ENCODE measurements at regions not wholly inside any gene's neighbourhood (a gene's known extent, or its start where the extent isn't known, plus 50 kb on each side); places are given as distances from the start of the nearest gene placed in this dataset.
A peak's percentile ranks its signal among the peaks of the same experiment; 100 is the strongest.
"Not testable (repeated sequence)": the region's sequence is repeated elsewhere in the genome, so short reads cannot be mapped to it uniquely, and the experiment has no call there.

GRCh38 chr7:83882551-83882950 lies 233.6 kb upstream of the SEMA3E start:
- no peak for DNase-seq

DNA sequence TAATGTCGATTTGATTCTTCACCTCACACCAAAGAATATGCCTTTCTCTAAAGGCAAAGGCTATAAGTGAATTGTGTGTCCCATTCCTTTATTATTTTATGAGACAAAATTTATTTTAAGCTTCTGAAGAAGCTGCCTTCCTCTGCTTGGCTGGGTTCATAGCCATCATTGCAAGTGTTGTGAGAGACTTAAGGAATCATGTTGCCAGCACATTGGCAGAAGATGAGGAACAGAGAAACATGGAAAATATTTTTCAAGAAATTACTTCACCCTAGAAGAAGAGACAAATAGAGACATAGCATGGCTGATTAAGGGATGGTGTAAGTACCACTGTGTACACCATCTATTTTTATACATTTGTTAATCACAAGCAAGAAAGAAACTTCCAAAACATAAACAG lies 230.1 kb upstream of the SEMA3E start:
- DNase-seq: no peak

DNA sequence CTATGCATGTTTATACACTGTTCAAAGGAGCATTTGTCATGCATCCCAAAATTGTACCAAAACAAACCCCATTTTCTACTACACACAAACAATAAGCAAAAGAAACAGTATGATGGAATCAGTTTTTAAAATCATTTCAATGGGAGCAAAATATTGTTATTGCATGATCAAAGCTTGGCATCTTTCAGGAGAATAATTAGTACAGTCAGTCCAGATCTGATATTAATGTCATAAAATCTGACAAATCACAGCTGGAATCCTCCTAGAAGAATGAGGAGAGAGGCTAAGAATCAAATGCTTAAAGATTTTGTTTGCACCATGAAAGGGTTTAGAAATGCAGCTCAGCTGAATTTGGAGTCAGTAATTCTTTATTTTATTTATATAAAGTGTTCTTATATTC lies 229.7 kb upstream of the SEMA3E start:
- DNase-seq: no peak

DNA sequence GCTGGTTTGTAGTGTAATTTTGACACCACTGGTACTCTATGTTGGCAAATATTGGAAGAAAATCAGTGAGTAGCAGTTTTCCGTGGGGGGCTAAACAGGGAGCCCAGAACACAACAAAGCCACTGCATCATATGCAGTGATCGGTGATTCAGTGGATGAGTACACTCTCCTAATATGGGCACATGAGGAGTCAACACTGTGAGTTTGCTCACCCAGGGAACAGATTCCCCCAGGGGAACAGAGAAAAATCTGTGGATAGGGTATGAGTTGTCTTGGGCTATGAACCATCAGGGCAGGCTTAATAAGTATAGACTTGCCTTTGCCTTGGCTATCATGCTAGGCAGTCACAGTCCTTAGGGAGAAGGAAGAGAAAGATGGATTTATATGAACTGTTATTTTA lies 227.7 kb upstream of the SEMA3E start:
- peak; percentile 6 for DNase-seq

GRCh38 chr7:83873459-83873858 lies 224.5 kb upstream of the SEMA3E start:
- no peak for DNase-seq

DNA sequence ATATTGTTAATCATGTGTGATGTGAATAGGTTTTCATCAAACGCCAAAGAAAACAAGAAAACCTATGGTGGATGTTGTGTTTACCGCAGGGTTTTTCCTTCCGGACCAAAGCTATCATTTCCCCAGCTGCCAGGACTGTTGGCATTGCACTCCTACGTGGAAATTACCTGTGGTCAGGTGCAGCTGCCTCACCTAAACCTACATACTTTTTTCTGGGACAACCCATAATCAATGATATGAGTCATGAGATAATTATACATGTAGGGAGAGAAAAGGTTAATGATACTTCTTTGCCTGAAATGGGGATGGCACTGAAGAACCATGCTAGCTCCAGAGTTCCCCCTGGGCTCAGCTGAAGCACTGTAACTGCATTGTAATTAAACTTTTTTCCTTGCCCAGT lies 223.6 kb upstream of the SEMA3E start:
- DNase-seq: no peak

DNA sequence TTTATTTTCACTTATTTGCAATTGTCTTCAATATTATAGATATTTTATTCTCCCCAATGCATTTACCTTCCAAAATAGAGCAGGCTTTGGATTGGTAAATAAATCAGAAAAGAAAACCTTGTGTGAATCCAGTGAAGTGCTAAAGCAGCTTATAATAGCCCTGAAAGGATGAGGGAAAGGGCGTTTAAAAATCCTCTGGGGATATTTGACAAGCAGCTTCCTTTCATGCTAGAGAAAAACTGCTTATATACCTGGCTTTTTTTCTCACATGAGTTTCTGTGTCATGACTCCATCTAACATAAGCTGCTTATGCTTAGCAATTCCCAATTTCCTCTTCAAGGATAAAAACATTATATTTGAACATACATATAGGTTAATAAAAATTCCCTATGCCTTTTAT lies 221.6 kb upstream of the SEMA3E start:
- no peak for DNase-seq

DNA sequence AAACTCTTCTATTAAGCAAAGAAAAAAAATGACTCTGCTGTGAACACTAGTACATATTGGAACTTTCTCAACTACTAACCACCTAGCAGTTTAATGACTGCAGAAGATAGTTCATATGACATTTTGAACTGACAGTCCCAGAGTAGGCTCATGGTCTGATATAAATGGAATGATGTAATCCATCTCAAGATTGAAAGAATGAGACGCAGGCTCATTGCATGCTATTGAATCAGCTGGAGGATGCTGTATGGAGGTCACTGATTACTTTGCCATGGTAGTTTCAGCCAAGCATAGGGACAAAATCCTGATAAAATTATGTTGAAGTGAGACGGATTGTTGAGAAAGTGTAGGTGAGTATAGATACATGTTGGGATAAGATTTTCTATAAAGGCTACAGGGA lies 217.6 kb upstream of the SEMA3E start:
- no peak for DNase-seq

GRCh38 chr7:83864551-83864950 lies 215.6 kb upstream of the SEMA3E start:
- DNase-seq: no peak

DNA sequence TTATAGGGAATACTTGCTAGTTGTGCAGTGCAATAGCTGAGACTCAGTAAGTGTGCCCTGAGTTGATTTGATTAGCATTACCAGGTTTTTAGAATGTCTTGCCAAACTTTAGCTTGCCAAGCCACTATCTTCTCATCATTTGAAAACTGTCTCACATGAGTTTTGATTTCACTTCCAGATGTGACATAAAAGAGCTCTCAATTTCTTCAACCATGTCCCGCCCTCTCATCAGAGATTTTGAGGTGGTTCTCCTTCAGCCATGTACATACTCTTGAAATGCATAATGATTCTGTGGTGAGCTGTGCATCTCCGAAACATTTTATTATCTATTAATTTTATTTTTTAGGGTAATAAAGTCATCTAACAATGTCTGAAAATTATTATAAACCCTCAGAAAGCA lies 215.0 kb upstream of the SEMA3E start:
- no peak for DNase-seq

DNA sequence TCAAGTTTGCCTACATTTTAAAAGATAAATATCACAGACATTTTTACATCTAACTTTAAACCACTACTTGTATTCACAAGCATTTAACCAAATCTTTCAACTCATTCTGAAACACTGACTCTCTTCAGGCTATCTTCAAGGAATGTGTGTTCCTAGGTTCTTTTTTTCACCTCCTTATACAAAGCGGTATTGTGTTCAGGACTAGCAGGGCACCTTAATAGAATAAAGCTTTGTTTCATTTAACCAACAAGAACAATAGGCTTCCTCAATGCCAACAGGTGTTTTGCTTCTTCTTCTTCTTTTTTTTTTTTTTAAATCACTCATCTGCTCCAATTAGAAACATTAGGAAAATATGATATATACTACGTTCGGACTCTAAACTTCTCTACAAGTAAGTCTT lies 212.9 kb upstream of the SEMA3E start:
- DNase-seq: no peak

GRCh38 chr7:83859827-83860226 lies 210.9 kb upstream of the SEMA3E start:
- DNase-seq: no peak

DNA sequence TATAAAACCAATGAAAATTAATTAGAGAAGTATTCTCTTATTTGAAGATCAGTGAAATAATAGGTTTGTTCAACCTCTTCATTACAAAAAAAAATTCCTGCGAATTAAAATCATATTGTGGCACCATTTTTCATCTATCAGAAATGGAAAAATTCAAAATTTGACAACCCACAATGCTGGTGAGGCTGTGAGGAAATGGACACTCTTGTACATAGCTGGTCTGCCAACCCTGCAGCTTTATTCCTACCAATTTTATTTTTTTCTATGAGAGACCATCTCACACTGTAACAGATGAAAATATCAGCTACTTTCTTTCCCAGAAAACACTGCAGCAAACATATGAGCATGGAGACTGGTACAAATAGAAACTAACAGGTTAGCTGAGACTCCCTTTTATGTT lies 208.8 kb upstream of the SEMA3E start:
- DNase-seq: no peak

GRCh38 chr7:83856094-83856493 lies 207.2 kb upstream of the SEMA3E start:
- no peak for DNase-seq

DNA sequence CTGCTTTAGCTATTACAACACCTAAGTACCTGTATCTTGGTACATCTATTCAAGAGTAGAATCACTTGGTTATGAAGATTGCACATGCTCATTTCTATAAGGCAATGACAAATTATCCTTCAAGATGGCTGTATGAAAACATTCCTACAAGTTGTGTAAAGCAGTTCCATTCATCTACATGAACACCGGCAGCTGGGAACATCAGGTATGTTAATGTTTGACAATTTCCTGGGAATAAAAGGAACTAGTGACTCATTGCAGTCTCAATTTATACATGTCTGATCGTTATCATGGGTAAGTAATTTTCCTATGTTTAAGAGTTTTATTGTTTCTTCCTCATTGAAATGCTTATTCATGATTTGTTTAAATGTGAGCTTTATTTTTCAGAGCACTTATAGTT lies 203.2 kb upstream of the SEMA3E start:
- DNase-seq: no peak

GRCh38 chr7:83851551-83851950 lies 202.6 kb upstream of the SEMA3E start:
- DNase-seq: no peak

DNA sequence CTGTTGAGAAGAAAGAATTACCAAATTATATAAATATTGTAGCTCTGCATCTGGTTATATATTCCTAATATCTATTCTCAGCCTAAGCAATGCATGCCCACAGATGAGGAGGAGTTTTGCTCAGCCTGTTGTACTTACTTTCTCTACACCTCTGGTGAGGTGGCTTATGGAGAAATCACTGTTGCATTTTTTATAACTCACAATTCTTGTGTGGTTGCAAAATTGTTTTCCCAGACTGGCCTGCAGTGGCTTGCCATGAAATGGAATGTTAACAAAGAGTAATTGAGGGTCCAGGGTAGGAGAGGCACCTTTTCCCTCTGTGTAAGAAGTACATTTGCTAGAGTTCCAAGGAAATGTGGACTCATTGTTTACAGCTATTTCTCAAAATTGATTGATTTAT lies 202.0 kb upstream of the SEMA3E start:
- no peak for DNase-seq

GRCh38 chr7:83850125-83850524 lies 201.2 kb upstream of the SEMA3E start:
- DNase-seq: no peak

- peak; percentile 43 for DNase-seq
Measured at GRCh38 chr7:83849131-83849530, 200.2 kb upstream of the SEMA3E start.

DNA sequence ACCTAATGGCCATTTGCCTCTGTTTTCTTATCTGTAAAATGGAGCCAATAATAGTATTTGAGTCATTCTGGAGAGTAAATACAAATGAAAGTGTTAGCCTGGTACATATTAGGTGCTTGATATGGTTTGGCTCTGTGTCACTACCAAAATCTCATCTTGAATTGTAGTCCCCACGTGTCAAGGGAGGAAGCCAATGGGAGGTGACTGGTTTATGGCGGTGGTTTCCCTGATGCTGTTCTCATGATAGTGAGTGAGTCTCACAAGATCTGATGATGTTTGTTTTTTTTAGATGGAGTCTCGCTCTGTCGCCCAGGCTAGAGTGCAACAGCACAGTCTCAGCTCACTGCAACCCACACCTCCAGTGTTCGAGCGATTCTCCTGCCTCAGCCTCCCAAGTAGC lies 194.0 kb upstream of the SEMA3E start:
- DNase-seq: no peak

GRCh38 chr7:83837683-83838082 lies 188.7 kb upstream of the SEMA3E start:
- DNase-seq: no peak

GRCh38 chr7:83836028-83836427 lies 187.1 kb upstream of the SEMA3E start:
- no peak for DNase-seq

DNA sequence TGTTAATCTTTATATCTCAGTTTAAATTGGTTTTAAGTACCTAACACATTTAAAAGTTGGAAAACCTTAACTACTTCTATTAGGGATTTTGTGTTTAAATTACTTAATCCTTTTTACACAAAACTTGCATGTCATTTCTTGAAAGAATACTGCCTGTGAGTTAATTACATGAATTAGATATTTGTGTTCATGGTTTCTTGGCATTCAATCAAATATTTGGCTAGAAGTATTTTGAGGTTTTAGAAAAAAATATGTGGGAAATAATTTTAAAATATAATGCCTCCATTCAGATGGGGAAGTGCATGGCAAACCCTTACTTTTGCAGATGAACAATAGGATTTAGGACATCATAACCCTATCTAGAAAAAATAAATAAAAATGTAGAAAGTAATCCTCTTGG lies 186.5 kb upstream of the SEMA3E start:
- no peak for DNase-seq

GRCh38 chr7:83833721-83834120 lies 184.8 kb upstream of the SEMA3E start:
- not testable (repeated sequence) for DNase-seq

DNA sequence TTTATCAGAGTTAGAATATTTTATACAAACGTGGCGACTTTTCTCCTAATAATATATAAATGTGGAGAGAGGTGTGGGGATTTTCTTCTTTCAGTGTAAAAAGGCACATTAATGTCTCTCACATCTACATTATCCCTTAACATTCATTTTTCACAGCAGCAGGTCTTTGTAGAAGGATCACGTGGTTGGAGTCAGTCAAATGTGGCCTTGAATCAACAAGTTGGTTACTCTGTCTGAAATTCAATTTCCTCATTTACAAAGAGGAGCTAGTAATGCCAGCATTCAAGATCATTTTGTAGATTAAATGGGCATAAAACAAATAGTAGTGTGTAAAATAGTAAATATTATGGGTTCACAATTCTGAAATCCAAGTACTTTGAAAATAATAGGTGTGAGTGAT lies 183.1 kb upstream of the SEMA3E start:
- DNase-seq: no peak

- DNase-seq: no peak
Measured at GRCh38 chr7:83827036-83827435, 178.1 kb upstream of the SEMA3E start.
